Astrocyte (in vitro differentiated cells and primary cell): ENCODE measurements at regions not wholly inside any gene's neighbourhood (a gene's known extent, or its start where the extent isn't known, plus 50 kb on each side); places are given as distances from the start of the nearest gene placed in this dataset.

Source experiments
- DNase-seq: peaks from one replicate; pipeline ENCODE4 v3.0.0-alpha.2; 2010; ENCODE audit warnings: low read depth
- FAIRE-seq: peaks from 2 replicates; lab custom pipeline; 2011; peaks lifted over from hg19 to GRCh38; lab: Jason Lieb, UNC
- H2AFZ ChIP-seq: 2 replicates; pipeline ENCODE4 v1.6.0; 2012; ENCODE audit warnings: low read depth, low read length, inconsistent platforms
- H3K27ac ChIP-seq: 2 replicates; pipeline ENCODE4 v1.5.1; 2011; ENCODE audit warnings: low read depth, low read length, inconsistent platforms
- H3K27me3 ChIP-seq: 2 replicates; pipeline ENCODE4 v1.6.0; 2011; ENCODE audit warnings: low read length, inconsistent platforms; ENCODE audit not compliant: insufficient read depth
- H3K36me3 ChIP-seq: 2 replicates; pipeline ENCODE4 v1.5.1; 2011; ENCODE audit warnings: low read length, inconsistent platforms; ENCODE audit not compliant: insufficient read depth
- H3K4me1 ChIP-seq: 2 replicates; pipeline ENCODE4 v1.5.1; 2011; ENCODE audit warnings: low read length, inconsistent platforms; ENCODE audit not compliant: insufficient read depth
- H3K4me2 ChIP-seq: 2 replicates; pipeline ENCODE4 v1.6.0; 2012; ENCODE audit warnings: low read length, inconsistent platforms
- H3K4me3 ChIP-seq: 2 replicates; pipeline ENCODE4 v1.5.1; 2011; ENCODE audit warnings: low read depth, mild to moderate bottlenecking, low read length, inconsistent platforms; ENCODE audit not compliant: insufficient read depth
- H3K79me2 ChIP-seq: 2 replicates; pipeline ENCODE4 v1.6.0; 2012; ENCODE audit warnings: mild to moderate bottlenecking, low read length, inconsistent platforms; ENCODE audit not compliant: insufficient read depth
- H3K9ac ChIP-seq: 2 replicates; pipeline ENCODE4 v1.6.0; 2012; ENCODE audit warnings: mild to moderate bottlenecking, low read length, inconsistent platforms
- H3K9me3 ChIP-seq: 2 replicates; pipeline ENCODE4 v1.5.1; 2012; ENCODE audit warnings: low read depth, mild to moderate bottlenecking, low read length, inconsistent platforms; ENCODE audit not compliant: insufficient read depth
- H4K20me1 ChIP-seq: 2 replicates; pipeline ENCODE4 v1.6.0; 2012; ENCODE audit warnings: low read length, inconsistent platforms; ENCODE audit not compliant: insufficient read depth
- H3K27ac Mint-ChIP-seq: one replicate; pipeline ENCODE4 v1.8.0; 2021; ENCODE audit warnings: mild to moderate bottlenecking, mixed read lengths; ENCODE audit not compliant: unreplicated experiment
- H3K27me3 Mint-ChIP-seq: one replicate; pipeline ENCODE4 v1.8.0; 2021; ENCODE audit warnings: low read depth, mixed read lengths; ENCODE audit not compliant: unreplicated experiment
- H3K36me3 Mint-ChIP-seq: one replicate; pipeline ENCODE4 v1.8.0; 2021; ENCODE audit warnings: low read depth, mixed read lengths; ENCODE audit not compliant: unreplicated experiment
- H3K4me1 Mint-ChIP-seq: one replicate; pipeline ENCODE4 v1.8.0; 2021; ENCODE audit warnings: low read depth, mixed read lengths; ENCODE audit not compliant: unreplicated experiment
- H3K4me3 Mint-ChIP-seq: one replicate; pipeline ENCODE4 v1.8.0; 2021; ENCODE audit warnings: mild to moderate bottlenecking, moderate library complexity, mixed read lengths; ENCODE audit not compliant: unreplicated experiment
- H3K9me3 Mint-ChIP-seq: one replicate; pipeline ENCODE4 v1.8.0; 2021; ENCODE audit warnings: mild to moderate bottlenecking, mixed read lengths; ENCODE audit not compliant: unreplicated experiment
- EZH2 ChIP-seq: IDR thresholded peaks from 2 replicates; pipeline ENCODE4 v1.6.1; 2012; ENCODE audit warnings: mild to moderate bottlenecking, low read length, inconsistent platforms; ENCODE audit not compliant: insufficient read depth
- TF ChIP-seq, protein P1 (sequence below): IDR thresholded peaks from 2 replicates; pipeline ENCODE4 v1.5.1; 2011; ENCODE audit warnings: low read depth, mild to moderate bottlenecking, inconsistent platforms, low read length, moderate library complexity; ENCODE audit not compliant: insufficient read depth

DNA sequence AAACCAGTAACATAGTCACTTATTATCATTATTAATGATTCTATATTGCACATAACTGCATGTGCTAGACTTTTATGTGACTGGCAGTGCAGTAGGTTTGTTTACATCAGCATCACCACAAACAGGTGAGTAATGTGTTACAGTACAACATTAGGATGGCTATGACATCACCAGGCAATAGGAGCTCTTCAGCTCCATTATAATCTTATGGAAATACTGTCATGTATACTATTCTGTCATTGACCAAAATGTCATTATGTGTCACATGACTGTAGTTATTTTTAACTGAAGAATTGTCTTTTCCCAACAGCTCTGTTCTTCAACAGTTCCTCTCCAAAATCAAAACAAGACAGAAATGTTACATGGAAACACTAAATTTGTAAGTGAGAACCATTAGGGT, 96.3 kb downstream of the C18orf54 start:
- Mint-ChIP-seq H3K36me3 (no peaks in the 10 kb centered on the region), H3K9me3 (peaks cover 1% of the 10 kb centered on the region), H3K27me3 (no peaks in the 10 kb centered on the region), H3K27ac (no peak overlapping the region), H3K4me3 (no peak overlapping the region), H3K4me1 (no peaks in the 10 kb centered on the region)
- Histone ChIP-seq H3K4me3 (no peak overlapping the region), H3K36me3 (no peaks in the 10 kb centered on the region), H4K20me1 (no peaks in the 10 kb centered on the region), H3K9me3 (no peaks in the 10 kb centered on the region), H3K4me1 (no peaks in the 10 kb centered on the region), H2AFZ (no peak overlapping the region), H3K9ac (no peak overlapping the region), H3K27me3 (no peaks in the 10 kb centered on the region), H3K4me2 (no peak overlapping the region), H3K27ac (no peak overlapping the region), H3K79me2 (no peaks in the 10 kb centered on the region)
- DNase-seq (no peak), FAIRE-seq (no peak)
- TF ChIP-seq, protein P1, sequence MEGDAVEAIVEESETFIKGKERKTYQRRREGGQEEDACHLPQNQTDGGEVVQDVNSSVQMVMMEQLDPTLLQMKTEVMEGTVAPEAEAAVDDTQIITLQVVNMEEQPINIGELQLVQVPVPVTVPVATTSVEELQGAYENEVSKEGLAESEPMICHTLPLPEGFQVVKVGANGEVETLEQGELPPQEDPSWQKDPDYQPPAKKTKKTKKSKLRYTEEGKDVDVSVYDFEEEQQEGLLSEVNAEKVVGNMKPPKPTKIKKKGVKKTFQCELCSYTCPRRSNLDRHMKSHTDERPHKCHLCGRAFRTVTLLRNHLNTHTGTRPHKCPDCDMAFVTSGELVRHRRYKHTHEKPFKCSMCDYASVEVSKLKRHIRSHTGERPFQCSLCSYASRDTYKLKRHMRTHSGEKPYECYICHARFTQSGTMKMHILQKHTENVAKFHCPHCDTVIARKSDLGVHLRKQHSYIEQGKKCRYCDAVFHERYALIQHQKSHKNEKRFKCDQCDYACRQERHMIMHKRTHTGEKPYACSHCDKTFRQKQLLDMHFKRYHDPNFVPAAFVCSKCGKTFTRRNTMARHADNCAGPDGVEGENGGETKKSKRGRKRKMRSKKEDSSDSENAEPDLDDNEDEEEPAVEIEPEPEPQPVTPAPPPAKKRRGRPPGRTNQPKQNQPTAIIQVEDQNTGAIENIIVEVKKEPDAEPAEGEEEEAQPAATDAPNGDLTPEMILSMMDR: no peak
- no peak for TF ChIP-seq EZH2

DNA sequence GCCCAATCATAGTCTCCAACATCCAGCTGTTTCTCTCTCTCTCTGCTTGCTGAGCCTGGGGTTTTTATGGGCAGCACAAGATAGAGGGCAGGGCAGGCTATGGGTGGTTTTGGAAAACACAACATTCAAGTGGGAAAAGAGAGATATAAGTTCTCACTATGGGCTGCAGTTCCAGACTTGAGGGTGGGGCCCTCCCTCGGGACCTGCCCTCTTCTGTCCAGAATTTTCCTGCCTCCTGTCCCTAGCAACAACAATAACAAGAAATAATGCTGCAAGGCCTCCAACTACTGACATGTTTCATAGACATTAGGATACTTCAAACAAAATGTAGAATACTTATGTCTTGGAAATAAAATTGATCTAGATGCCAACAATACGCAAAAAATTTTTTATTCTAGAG, 107.8 kb downstream of the C18orf54 start:
- Histone ChIP-seq H3K79me2 (no peaks in the 10 kb centered on the region), H3K36me3 (no peaks in the 10 kb centered on the region), H2AFZ (no peak overlapping the region), H3K9ac (no peak overlapping the region), H4K20me1 (no peaks in the 10 kb centered on the region), H3K4me1 (no peaks in the 10 kb centered on the region), H3K4me3 (no peak overlapping the region), H3K4me2 (no peak overlapping the region), H3K9me3 (peaks cover 6% of the 10 kb centered on the region), H3K27ac (no peak overlapping the region), H3K27me3 (no peaks in the 10 kb centered on the region)
- FAIRE-seq (no peak), DNase-seq (no peak)
- Mint-ChIP-seq H3K36me3 (no peaks in the 10 kb centered on the region), H3K4me3 (no peak overlapping the region), H3K27me3 (no peaks in the 10 kb centered on the region), H3K4me1 (no peaks in the 10 kb centered on the region), H3K27ac (no peak overlapping the region), H3K9me3 (no peaks in the 10 kb centered on the region)
- TF ChIP-seq EZH2: no peak
- TF ChIP-seq, protein P1: no peak

DNA sequence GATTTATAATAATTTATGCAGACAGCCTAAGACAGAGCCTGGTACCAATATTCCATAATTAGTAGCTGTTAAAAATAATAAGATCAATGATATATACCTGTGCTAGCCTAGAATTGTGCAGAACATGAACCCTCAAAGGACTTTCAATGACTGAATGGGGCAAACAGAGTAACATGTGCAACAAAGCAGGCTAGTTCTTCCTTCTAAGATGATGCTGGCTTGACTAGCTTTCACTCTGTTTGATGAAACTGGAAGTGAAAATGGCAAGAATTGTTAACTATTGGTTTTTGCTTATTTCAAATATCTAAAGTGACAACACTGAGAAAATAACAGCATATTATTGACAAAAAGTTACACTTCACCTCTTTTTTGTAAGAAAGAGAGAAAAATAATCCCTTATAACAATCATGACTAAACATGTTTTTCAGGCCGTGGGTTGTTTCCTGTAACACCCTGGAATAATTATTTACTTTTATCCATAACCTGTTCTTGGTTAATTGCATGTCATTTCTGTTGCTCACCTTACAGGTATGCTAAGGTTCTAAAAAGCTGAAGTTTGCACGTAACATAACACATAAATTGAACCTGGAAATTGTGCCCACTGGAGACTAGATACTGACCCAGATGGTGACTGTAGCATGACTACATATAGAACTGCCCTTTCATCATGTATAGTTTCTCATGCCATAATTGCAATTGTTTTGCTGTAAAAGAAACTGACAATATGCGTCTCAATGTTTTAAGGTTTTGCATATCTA, 108.7 kb downstream of the C18orf54 start:
- no peak overlapping the region for H2AFZ ChIP-seq
- no peak overlapping the region for H3K27ac ChIP-seq
- H3K36me3 Mint-ChIP-seq: no peaks in the 10 kb centered on the region
- H3K27me3 ChIP-seq: no peaks in the 10 kb centered on the region
- no peaks in the 10 kb centered on the region for H3K4me1 Mint-ChIP-seq
- TF ChIP-seq, protein P1: no peak
- TF ChIP-seq EZH2: no peak
- no peak overlapping the region for H3K4me3 ChIP-seq
- H3K9me3 Mint-ChIP-seq: no peaks in the 10 kb centered on the region
- H3K79me2 ChIP-seq: no peaks in the 10 kb centered on the region
- DNase-seq: no peak
- H3K36me3 ChIP-seq: no peaks in the 10 kb centered on the region
- no peak overlapping the region for H3K27ac Mint-ChIP-seq
- H3K9me3 ChIP-seq: peaks cover 6% of the 10 kb centered on the region
- no peak overlapping the region for H3K9ac ChIP-seq
- H3K4me2 ChIP-seq: no peak overlapping the region
- no peak for FAIRE-seq
- no peaks in the 10 kb centered on the region for H3K27me3 Mint-ChIP-seq
- H3K4me1 ChIP-seq: no peaks in the 10 kb centered on the region
- H3K4me3 Mint-ChIP-seq: no peak overlapping the region
- no peaks in the 10 kb centered on the region for H4K20me1 ChIP-seq
